Mammary epithelial cell (primary cell): ENCODE measurements at regions not wholly inside any gene's neighbourhood (a gene's known extent, or its start where the extent isn't known, plus 50 kb on each side); places are given as distances from the start of the nearest gene placed in this dataset.

ENCODE experiments used
- EZH2 ChIP-seq: IDR thresholded peaks from 2 replicates; pipeline ENCODE4 v1.6.1; 2012; ENCODE audit warnings: low read length, inconsistent platforms, borderline replicate concordance
- TF ChIP-seq, protein P1 (sequence below), 2 donors: IDR thresholded peaks in 1 of 2; conservative IDR thresholded peaks in 1 of 2; 2 replicates each; pipeline ENCODE4 v1.5.1; 2011 to 2012; ENCODE audit warnings: inconsistent platforms in 2 of 2, low read length in 2 of 2, mild to moderate bottlenecking in 2 of 2, control low read depth in 1 of 2, low read depth in 1 of 2; ENCODE audit not compliant: insufficient read depth in 1 of 2; ENCODE audit errors: extremely low read depth in 1 of 2

DNA sequence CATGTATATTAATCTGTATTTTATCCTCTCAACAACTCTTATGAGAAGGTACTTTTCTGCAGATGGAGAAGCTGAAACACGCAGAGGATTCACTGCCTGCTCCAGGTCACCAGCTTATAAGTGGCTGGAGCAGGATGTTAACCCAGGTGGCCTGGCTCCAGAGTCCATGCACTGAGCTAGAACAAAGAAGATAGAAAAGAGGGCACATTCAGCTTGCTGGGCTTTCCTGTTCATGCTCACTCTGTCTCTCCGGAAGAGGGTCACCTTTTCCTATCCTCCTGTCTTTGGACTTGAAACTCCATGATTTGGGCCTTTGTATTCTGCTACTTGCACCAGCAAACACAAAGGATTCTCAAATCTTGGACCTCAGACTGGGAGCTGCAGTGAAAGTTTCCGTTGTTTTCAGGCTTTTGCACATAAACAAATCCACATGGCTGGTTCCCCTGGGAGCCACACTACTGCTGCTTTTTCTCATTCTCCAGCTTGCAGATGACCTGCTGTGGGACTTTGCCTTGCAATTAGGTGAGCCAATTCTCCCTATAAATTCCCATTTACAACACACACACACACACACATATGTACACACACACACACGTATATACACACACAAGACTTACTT, 117.3 kb upstream of the GRK3 start:
- TF ChIP-seq, protein P1, sequence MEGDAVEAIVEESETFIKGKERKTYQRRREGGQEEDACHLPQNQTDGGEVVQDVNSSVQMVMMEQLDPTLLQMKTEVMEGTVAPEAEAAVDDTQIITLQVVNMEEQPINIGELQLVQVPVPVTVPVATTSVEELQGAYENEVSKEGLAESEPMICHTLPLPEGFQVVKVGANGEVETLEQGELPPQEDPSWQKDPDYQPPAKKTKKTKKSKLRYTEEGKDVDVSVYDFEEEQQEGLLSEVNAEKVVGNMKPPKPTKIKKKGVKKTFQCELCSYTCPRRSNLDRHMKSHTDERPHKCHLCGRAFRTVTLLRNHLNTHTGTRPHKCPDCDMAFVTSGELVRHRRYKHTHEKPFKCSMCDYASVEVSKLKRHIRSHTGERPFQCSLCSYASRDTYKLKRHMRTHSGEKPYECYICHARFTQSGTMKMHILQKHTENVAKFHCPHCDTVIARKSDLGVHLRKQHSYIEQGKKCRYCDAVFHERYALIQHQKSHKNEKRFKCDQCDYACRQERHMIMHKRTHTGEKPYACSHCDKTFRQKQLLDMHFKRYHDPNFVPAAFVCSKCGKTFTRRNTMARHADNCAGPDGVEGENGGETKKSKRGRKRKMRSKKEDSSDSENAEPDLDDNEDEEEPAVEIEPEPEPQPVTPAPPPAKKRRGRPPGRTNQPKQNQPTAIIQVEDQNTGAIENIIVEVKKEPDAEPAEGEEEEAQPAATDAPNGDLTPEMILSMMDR (conservative IDR thresholded peaks at IDR 0.05 in 1 of 2, IDR thresholded peaks at IDR 0.05 in 1 of 2; ENCODE audit: extremely low read depth in 1 of 2, insufficient read depth in 1 of 2, low read depth in 1 of 2, low read length in 2 of 2): no peak
- no peak for TF ChIP-seq EZH2
